Epidermal melanocyte (primary cell): ENCODE measurements at regions not wholly inside any gene's neighbourhood (a gene's known extent, or its start where the extent isn't known, plus 50 kb on each side); places are given as distances from the start of the nearest gene placed in this dataset.
"Not testable (repeated sequence)": the region's sequence is repeated elsewhere in the genome, so short reads cannot be mapped to it uniquely, and the experiment has no call there.

Experiments
- DNase-seq: peaks from one replicate; pipeline ENCODE4 v3.0.0; 2011; ENCODE audit warnings: low spot score; ENCODE audit not compliant: insufficient read length

DNA sequence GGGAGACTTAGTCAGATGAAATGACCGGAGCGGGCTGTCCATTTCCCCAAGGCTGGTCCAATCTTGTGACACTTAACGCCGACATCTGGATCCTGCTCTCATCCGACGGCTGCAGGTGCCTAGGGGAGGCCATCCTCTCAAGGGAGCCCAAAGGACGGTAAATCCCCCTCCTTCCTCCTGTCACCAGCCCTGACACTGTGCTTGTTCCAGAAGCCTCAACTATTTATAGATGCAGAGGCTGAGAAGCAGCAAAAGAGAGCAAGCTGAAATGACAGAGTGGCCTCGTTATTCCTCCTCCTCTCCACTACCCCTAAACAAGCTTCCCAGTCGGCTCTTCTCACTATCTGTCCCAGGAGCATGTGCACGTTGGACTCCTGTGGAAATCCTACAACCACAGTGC, 533.7 kb downstream of the LIG4 start:
- no peak for DNase-seq

- DNase-seq: no peak
Measured at GRCh38 chr13:107680115-107680514, 535.2 kb downstream of the LIG4 start.

- DNase-seq: no peak
Measured at GRCh38 chr13:107678075-107678689, 537.2 kb downstream of the LIG4 start.

GRCh38 chr13:107675847-107676550, 539.3 kb downstream of the LIG4 start:
- DNase-seq: no peak

DNA sequence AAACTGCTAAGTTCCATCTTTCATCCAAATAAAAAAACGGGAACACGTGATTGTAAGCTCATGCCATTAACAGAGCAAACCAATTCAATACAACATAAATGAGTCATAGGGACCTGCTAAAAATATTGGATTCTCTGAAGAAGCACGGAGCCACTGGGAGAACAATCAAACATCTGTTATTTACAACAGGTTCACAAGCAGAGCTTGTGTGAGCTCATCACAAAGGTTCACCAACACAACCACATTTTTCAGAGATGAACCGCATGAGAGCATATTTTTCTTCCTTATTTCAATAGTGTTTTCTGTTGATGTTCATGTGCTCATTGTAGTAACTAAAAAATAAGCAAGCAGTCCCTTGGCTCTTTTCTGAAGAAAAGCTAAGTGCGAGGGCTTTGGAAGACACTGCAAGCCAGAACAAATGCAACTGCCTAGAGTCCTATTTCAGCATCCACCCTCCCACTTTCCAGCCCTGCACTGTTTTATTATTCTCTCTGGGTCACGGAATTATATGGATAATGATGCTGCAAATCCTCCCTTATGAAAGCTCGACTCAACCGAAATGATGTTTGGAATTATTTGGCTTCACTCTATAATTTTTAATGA, 545.8 kb downstream of the LIG4 start:
- no peak for DNase-seq

GRCh38 chr13:107665926-107666458, 549.3 kb downstream of the LIG4 start:
- DNase-seq: no peak

DNA sequence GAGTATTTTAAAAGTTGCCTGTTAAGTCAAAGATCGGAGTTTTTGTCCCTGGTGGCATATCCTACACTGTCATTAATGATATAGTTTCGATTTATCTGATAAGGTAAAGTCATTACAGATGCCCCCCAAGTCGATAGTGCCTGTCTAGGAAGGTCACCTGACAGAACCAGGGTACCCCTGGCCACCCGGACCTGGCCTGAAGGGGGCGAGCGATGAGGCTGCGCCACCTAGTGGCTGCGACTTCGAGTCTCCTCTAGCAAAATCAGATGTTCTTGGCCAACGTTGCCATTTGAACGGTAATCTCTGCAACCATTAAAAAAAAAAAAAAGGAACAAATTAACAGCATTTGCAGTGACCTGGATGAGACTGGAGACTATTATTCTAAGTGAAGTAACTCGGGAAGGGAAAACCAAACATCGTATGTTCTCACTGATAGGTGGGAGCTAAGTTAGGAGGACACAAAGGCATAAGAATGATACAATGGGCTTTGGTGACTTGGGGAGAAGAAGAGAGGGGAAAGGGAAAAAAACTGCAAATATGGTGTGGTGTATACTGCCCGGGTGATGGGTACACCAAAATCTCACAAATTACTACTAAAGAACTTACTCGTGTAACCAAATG, 565.1 kb downstream of the LIG4 start:
- no peak for DNase-seq

GRCh38 chr13:107649079-107649478, 566.3 kb downstream of the LIG4 start:
- DNase-seq: no peak

DNA sequence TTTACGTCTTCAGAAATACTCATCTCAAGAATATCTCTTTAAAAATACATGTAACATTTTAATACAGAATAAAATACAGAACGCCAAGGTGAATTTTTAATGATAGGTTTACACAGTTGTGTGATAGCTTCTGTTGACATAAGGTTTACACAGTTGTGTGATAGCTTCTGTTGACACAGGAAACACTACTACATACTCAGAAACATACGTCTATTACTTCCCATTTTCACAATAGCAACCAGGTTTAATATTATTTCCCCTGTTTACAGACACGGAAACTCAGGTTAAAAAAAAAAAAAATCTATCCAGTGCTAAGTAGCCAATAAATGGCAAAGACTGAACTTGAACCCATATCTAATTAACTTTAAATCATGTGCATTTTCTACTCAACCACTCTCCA, 571.2 kb downstream of the LIG4 start:
- no peak for DNase-seq

DNA sequence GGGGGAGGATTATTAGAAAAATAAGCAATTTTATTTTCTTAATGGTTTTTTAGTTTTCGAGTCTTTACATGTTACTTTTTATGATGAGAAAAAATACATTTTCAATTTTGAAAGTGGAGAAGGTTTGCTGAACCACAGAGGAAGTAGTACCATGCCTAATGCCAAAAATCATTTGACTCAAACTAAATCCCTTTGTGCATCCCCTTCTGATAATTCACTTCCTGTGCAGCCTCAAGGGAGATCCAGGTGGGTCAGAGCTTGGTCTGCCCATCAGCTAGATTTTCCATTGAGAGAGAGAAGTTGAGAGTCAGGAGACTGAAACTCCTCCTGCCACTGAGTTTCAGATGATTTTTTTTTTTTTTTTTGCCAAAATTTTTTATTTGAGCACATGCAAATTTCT, 571.7 kb downstream of the LIG4 start:
- DNase-seq: no peak

DNA sequence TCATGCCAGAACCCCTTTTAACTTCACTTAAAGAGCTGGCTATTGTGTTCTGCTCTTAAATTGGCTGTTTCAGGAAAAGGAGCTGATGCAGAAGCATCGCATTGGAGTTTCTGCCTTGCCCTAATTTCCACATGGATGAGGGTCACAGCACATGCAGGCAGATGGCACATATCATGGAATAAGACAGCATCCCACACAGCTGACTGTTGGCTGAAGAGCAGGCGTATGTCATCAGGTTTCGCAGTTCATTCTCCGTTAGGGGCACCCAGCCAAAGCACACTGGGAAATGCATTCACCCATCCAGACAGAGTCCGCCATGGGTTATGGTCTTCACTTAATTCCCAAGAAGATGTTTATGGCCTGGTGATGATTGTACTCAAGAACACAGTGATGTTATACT, 572.5 kb downstream of the LIG4 start:
- DNase-seq: no peak

GRCh38 chr13:107641574-107641973, 573.8 kb downstream of the LIG4 start:
- no peak for DNase-seq

DNA sequence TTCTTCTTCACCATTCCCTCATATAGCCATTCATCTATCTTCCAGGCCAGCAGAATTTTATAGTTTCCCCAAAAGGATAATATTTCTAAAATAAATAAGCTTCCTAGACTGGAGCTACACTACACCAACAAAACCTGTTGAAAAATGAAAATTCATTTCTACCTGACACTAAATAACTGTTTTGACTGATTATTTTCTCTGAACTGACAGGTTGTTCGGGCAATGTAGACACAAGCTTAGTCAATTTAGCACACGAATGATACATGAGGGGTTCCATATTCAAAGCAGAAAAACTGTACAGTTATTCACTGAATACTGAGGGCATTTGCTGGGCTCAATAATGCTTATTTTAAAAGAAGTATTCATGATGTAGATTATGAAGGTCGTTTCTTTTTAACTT, 589.7 kb downstream of the LIG4 start:
- DNase-seq: no peak

GRCh38 chr13:107617527-107617926, 597.8 kb downstream of the LIG4 start:
- DNase-seq: no peak

GRCh38 chr13:107612376-107612775, 603.0 kb downstream of the LIG4 start:
- no peak for DNase-seq

- DNase-seq: no peak
Measured at GRCh38 chr13:107608736-107609135, 606.6 kb downstream of the LIG4 start.

DNA sequence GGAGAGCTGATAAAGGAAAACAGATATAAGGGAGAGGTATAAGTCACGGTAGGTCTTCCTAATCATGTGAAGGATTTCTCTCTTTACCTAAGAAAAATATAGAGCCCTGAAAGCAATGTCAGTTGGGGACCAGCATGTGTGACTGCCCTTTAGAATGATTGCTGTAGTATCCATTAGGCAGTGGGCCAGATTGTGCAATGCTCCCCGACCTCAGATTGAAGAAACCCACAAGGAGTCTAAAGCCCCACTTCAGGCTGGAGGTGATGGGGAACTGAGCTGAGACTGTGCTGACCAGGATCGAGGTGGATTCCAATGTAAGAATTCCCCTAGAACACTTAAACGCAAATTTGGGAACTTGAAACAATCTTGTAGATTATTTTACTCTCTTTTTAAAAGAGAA, 614.4 kb downstream of the LIG4 start:
- no peak for DNase-seq

DNA sequence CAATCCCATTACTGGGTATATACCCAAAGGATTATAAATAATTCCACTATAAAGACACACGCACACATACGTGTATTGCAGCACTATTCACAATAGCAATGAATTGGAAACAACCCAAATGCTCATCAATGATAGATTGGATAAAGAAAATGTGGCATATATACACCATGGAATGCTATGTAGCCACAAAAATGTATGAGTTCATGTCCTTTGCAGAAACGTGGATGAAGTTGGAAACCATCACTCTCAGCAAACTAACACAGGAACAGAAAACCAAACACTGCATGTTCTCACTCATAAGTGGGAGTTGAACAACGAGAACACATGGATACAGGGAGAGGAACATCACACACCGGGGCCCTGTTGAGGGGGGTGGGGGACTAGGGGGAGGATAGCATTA, 619.0 kb downstream of the LIG4 start:
- not testable (repeated sequence) for DNase-seq

- DNase-seq: no peak
Measured at GRCh38 chr13:107590556-107590955, 624.8 kb downstream of the LIG4 start.

DNA sequence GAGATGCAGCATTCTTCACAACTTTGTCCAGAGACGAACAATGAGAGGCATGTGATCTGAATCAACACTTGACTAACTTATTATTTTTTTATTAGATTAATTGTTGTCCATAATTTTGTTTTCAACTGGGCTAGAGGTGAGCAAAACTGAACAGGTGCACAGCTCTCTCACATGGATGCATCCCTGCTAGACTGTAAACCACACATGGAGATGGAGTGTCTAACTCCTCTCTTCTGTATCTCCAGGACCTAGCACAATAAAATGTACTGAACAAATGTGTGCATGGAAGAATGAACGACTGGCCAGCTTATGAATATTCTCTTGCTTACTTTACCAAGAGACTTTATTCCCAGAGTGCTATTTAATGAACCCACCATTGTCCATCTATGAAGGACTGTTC, 627.7 kb downstream of the LIG4 start:
- no peak for DNase-seq

DNA sequence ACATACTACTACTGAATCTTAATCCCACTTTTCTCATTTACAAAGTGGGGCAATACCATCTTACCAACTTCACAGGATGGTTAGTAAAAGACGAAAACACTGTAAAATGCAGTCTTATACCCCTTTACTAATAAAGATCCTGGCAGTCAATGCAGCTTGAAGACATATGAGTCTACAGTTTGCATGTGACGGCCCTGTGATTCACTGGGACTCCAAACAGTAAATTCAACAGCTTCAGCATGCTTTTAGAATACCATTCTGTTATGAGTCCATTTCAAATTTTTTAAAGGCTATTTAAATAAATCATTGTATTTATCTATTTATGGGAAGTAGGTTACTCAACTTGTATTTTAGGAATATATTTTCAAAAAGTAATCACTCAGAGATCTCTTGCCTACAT, 629.1 kb downstream of the LIG4 start:
- no peak for DNase-seq

GRCh38 chr13:107585469-107586180, 629.7 kb downstream of the LIG4 start:
- DNase-seq: no peak
